PC-9 (cell line): ENCODE measurements at regions not wholly inside any gene's neighbourhood (a gene's known extent, or its start where the extent isn't known, plus 50 kb on each side); places are given as distances from the start of the nearest gene placed in this dataset.

Source experiments
- EZH2 ChIP-seq: fragments of 200-600 bp; sonication (generic); IDR thresholded peaks from 2 replicates; pipeline ENCODE4 v1.8.0; 2017; ENCODE audit warnings: antibody characterized with exemption, low read depth
- TF ChIP-seq, protein P1 (sequence below): fragments of 200-600 bp; sonication (generic); conservative IDR thresholded peaks from 2 replicates; pipeline ENCODE4 v1.6.1; 2017; ENCODE audit warnings: mixed run types, antibody characterized with exemption, mild to moderate bottlenecking, moderate library complexity

DNA sequence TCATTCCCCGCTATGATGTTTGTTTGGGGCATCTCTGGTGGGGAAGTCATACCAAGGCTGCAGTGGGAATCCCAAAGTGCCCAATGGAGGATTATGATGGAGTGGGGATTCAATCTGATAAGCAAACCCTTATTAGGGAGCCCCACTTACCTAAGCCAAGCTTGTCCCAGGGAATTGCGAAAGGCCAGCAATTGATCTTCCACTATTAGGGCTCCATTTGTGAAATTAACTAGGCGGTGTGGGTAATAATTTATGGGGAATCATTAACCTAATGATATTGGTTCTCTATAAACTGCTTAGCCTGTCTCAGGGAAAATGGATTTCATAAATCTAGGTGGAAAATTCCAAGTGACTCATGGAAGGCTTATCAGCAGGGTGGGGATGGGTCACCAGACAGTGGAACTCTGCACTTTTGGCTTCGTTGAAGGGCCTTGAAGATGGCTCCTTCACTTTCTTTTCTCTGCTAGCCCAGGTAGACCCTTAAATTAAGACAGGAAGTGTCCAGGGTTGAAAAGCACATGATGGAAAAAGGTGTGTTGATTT lies 113.0 kb upstream of the WSCD2 start:
- TF ChIP-seq, protein P1, sequence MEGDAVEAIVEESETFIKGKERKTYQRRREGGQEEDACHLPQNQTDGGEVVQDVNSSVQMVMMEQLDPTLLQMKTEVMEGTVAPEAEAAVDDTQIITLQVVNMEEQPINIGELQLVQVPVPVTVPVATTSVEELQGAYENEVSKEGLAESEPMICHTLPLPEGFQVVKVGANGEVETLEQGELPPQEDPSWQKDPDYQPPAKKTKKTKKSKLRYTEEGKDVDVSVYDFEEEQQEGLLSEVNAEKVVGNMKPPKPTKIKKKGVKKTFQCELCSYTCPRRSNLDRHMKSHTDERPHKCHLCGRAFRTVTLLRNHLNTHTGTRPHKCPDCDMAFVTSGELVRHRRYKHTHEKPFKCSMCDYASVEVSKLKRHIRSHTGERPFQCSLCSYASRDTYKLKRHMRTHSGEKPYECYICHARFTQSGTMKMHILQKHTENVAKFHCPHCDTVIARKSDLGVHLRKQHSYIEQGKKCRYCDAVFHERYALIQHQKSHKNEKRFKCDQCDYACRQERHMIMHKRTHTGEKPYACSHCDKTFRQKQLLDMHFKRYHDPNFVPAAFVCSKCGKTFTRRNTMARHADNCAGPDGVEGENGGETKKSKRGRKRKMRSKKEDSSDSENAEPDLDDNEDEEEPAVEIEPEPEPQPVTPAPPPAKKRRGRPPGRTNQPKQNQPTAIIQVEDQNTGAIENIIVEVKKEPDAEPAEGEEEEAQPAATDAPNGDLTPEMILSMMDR: no peak
- TF ChIP-seq EZH2: no peak
